GM19395 (cell line): ENCODE measurements at regions not wholly inside any gene's neighbourhood (a gene's known extent, or its start where the extent isn't known, plus 50 kb on each side); places are given as distances from the start of the nearest gene placed in this dataset.
A peak's percentile ranks its signal among the peaks of the same experiment; 100 is the strongest.

Source experiments
- ATAC-seq: cut with Tn5 transposase; IDR thresholded peaks from one replicate; pipeline ENCODE4 v1.9.1; 2021; ENCODE audit warnings: mild to moderate bottlenecking, moderate library complexity; ENCODE audit not compliant: unreplicated experiment

GRCh38 chrX:20481632-20482031, 214.9 kb upstream of the RPS6KA3 start:
- ATAC-seq = no peak

- ATAC-seq = no peak
These were observed 213.2 kb upstream of the RPS6KA3 start for GRCh38 chrX:20479896-20480295.

DNA sequence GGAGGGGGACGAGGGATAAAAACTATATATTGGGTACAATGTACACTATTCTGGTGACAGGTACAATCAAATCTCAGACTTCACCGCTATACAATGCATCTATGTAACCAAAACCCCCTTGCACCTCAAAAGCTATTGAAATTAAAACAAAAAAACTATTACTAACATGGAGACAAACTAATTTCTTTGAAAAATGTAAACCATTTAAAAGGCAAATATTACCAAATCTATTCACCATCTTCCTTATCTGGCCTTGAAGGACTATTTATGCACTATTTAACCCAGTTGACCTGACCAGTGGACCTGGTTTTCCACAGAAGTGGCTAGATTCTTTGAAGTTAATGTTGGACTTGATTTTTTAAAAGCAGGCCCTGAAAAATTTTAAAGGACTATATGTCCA, 212.3 kb upstream of the RPS6KA3 start:
- ATAC-seq = no peak

DNA sequence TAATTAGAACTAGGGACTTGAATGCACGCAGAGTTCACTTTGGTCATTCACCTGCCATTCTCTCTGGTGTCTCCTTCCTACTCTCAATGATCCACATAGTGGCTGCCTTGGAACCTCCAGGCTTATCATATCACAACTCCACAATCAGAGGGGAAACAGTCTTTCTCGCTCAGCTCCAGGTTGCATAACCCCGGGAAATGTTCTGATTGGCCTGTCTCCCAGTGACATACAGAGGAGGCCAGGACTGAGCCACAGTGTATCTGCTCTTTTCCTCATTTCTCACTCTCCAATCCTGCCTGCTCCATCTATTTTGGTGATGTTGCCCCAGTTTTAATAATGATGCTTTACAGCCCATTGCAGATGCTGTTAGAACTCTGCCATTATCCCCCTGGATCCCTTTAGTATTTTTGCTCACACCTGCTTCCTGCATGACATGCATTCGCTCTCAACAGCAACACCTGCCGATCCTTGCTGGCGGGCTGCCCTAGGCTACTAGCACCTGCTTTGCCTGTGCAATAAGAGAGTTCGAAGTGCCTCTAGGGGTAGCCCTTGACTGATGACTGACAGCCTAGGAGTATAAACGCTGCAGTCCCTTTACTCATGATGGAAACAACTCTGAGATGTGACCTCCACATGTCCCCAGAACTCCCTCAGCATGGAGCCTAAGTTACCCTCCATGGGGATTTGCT, 211.3 kb upstream of the RPS6KA3 start:
- ATAC-seq = no peak

- no peak for ATAC-seq
These were observed 210.5 kb upstream of the RPS6KA3 start for GRCh38 chrX:20477219-20477618.

- ATAC-seq = no peak
These were observed 206.0 kb upstream of the RPS6KA3 start for GRCh38 chrX:20472620-20473258.

- ATAC-seq = no peak
These were observed 205.4 kb upstream of the RPS6KA3 start for GRCh38 chrX:20472148-20472547.

DNA sequence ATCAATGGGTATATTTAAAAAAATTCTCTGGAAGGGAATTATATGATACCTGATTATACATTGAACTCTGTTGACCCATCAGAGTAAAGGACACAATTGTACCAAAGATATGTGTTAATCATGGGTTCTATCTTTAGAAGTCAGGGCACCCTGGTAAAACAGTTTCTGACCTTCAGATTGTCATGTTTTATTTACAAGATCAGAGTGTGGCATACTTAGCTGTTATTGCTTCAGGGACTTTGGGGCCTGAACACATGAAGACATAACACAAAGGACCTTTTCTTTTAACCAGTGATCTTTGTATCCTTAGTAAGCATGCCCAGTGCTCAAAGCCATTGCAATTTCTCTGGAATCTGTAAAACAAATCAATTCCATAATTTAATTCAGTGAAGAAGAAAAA, 204.8 kb upstream of the RPS6KA3 start:
- no peak for ATAC-seq

DNA sequence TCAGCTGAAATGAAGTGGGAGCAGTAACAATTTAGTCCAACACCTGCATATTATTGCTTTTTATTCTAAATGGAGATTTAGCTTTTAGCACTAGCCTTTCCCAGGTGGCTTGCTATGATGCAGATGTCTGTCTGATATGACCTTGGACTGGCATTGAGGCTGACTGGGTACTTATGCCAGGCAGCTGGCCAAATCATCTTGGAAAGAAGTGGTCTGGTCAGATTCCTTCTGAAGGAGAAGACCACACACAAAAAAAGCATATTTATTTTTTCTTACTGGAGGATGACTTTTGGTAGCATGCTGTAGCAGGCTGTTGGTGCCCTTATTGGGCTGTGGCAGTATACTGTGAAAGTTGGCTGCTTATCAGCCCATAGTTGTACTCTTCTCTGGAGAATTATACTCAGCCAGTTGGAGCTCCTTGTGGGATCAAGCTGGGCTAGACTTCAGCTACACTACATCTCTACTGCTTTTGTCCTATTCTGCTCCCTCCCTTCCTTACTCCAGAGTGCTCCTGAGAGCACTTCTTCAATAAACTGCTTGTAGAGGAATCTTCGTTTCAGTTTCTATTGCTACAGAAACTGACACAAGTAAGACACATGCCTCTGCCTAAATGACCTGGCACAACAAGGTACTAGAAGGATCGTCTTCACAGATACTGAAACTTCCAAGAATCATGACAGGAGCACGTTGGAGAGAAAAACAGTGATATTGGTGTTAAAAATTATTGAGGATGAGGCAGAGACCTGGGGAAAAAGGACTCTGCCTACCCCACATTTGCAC, 196.8 kb upstream of the RPS6KA3 start:
- peak; percentile 68 for ATAC-seq

DNA sequence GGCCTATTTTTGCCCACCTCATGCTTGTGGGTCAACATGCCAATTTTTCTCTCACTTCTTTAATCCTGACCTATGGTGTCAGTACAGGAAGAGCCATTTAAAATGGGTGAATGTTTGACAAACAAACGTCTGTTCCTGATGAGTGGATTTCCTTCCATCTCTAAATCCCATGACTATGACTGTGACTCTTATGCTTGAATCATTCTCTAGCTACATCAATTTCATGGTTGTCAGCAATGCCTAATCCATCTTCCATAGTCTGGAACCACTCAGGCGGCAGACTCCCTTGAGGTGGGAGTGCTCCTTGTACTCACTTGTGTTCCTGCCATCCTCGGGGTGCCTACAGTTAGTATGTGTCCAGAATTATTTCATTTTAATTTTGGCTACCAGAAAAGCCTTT, 194.9 kb upstream of the RPS6KA3 start:
- no peak for ATAC-seq

GRCh38 chrX:20461002-20461401, 194.3 kb upstream of the RPS6KA3 start:
- ATAC-seq = no peak

DNA sequence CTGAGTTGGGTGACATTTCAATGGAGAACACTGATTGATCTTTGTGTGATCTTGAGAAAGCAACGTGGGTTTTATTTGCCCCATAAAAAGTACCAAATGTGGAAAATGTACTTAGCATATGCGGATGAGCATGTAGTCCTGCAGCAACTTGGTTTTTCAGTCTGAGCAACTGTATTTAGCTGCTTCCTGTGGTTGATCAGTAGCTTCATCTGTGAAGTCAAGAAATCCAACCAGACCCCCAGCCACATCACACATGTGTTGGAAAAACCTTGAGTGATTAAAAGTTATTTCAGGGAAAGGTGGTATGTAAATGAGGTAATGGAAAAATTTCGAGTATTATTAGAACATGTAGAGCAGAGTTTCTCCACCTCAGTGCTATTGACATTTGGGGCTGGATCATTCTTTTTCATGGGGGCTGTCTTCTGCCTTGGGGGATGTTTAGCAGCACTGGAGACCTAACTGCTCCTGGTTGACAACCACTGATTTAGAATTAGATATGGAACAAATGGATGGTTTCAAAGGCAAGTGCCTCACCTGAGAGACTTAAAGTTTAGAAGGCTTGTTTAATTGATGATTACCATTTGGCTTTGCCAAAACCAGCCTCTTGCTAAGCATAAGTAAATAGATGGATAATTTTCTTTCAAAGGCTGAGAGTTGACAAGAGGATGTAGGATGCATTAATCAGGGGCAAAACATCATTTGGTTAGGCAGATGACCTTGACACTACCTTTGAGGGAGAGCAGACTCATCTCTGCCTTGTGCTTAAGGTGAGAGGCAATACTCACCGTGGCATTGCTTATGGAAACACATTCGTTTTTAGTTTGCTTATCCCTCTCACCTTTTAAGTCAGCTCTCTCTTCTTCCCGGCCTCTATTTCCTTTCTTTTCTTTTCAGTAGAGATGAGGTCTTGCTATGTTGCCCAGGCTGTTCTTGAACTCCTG, 193.0 kb upstream of the RPS6KA3 start:
- ATAC-seq = no peak

- ATAC-seq = no peak
These were observed 190.3 kb upstream of the RPS6KA3 start for GRCh38 chrX:20456971-20457370.

DNA sequence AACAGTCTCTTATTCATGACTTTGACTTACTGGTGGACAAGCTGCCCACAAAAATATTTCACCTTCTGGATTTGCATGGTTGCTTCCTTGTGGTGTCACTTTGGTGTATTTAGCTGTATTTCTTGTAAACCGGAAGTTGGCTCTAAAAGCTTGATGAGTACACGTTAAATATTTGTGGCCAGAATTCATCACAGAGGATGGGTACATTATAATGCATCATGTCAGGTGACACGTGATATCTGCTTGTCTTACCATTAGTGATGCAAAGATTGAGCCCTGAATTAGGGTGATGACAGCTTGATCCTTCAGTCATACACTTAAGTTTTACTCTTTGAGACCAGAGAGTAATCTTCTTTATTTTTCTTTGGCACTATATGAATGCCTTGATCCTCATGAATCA, 188.3 kb upstream of the RPS6KA3 start:
- ATAC-seq = no peak

DNA sequence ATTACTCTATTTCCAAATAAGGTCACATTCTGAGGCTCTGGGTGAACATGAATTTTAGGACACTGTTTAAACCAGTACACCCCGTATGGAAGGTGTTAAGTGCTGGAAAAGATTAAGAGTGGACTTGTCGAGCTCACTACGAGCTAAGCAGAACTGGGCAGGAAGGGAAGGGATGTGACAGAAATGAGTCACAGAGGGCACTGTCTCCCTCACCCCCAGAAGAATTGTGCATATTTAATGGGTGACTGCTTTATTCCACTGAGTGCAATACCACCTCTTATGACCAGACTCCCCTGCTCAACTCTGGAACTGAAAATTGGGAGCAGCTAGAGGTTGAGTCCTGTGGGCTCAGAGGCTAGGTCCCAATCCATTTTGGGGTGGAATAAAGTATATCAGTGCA, 187.4 kb upstream of the RPS6KA3 start:
- ATAC-seq = no peak

GRCh38 chrX:20452487-20452886, 185.8 kb upstream of the RPS6KA3 start:
- no peak for ATAC-seq

DNA sequence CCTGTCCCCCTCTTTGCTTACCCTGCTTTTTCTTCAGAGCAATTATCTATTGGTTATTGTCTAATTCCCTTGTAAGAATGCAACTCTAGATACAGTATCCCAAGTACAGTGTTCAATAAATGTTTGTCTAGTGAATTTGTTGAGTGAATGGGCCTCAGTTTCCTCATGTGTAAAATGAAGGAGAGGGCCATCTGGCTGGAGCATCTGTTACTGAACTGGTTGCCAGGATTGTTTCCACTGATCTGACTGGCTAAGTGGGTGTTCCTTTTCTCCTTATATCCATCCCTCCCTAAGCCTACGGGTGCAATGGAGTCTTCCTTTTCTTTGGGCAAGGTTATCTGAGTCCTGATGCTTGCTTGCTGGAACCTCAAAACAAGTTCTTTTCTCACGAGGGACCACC, 185.2 kb upstream of the RPS6KA3 start:
- no peak for ATAC-seq

DNA sequence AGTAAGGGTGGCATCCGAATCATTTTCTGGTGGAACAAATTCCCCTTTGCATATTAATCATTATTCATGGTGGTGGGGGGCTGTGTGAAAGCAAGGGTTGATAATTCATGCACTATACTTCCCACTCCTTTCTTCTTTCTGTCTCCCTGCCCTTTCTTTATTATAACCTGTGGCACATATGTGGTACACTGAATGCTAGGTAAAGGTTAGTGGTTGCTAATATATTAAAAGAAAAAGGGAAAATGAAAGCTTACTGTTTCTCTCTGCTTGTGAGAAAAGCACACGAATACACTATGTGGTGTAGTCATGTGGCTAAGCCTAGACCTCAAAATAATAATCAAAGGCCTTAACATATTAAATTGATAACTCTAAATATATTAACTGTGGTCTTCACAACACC, 178.4 kb upstream of the RPS6KA3 start:
- ATAC-seq = no peak

- ATAC-seq = peak; percentile 77
These were observed 175.9 kb upstream of the RPS6KA3 start for GRCh38 chrX:20442597-20442996.

- no peak for ATAC-seq
These were observed 174.4 kb upstream of the RPS6KA3 start for GRCh38 chrX:20441123-20441522.
